Dendritic cell treated with granulocyte-macrophage colony-stimulating factor and Interleukin-4, amounts not matched to agents 40 ng/mL and 50 ng/mL, for 4 days (primary cell): ENCODE measurements at regions not wholly inside any gene's neighbourhood (a gene's known extent, or its start where the extent isn't known, plus 50 kb on each side); places are given as distances from the start of the nearest gene placed in this dataset.

Source experiments
- H3K27ac Mint-ChIP-seq: one replicate; pipeline ENCODE4 v1.8.0; 2022; ENCODE audit warnings: mild to moderate bottlenecking, mixed read lengths
- H3K27me3 Mint-ChIP-seq: one replicate; pipeline ENCODE4 v1.8.0; 2022; ENCODE audit warnings: mild to moderate bottlenecking, mixed read lengths
- H3K36me3 Mint-ChIP-seq: one replicate; pipeline ENCODE4 v1.8.0; 2022; ENCODE audit warnings: low read depth, mixed read lengths
- H3K4me1 Mint-ChIP-seq: one replicate; pipeline ENCODE4 v1.8.0; 2022; ENCODE audit warnings: low read depth, mixed read lengths
- H3K4me3 Mint-ChIP-seq: one replicate; pipeline ENCODE4 v1.8.0; 2022; ENCODE audit warnings: mild to moderate bottlenecking, moderate library complexity, mixed read lengths
- H3K9me3 Mint-ChIP-seq: one replicate; pipeline ENCODE4 v1.8.0; 2022; ENCODE audit warnings: mixed read lengths
- intact Hi-C: fragments of 100-400 bp; cut with micrococcal nuclease; formaldehyde crosslinking; loops from one replicate; pipeline ENCODE4 v1.15.0; 2022

- H3K27ac Mint-ChIP-seq, result no peak overlapping the region
- H3K27me3 Mint-ChIP-seq, result no peaks in the 10 kb centered on the region
- H3K4me1 Mint-ChIP-seq, result peaks cover 45% of the 10 kb centered on the region
- no peaks in the 10 kb centered on the region for H3K36me3 Mint-ChIP-seq
- H3K4me3 Mint-ChIP-seq, result no peak overlapping the region
- H3K9me3 Mint-ChIP-seq, result no peaks in the 10 kb centered on the region
- intact Hi-C loops, result no loop called here
Measured at GRCh38 chr20:40489886-40490285, 199.2 kb downstream of the MAFB start.

- Mint-ChIP-seq H3K27me3 (no peaks in the 10 kb centered on the region), H3K4me3 (no peak overlapping the region), H3K9me3 (no peaks in the 10 kb centered on the region), H3K36me3 (no peaks in the 10 kb centered on the region), H3K27ac (no peak overlapping the region), H3K4me1 (peaks cover 30% of the 10 kb centered on the region)
- intact Hi-C loops, result no loop called here
Measured at GRCh38 chr20:40488401-40488800, 200.6 kb downstream of the MAFB start.

GRCh38 chr20:40486297-40486696 lies 202.7 kb downstream of the MAFB start:
- Mint-ChIP-seq H3K27ac (no peak overlapping the region), H3K4me3 (no peak overlapping the region), H3K27me3 (no peaks in the 10 kb centered on the region), H3K36me3 (no peaks in the 10 kb centered on the region), H3K9me3 (no peaks in the 10 kb centered on the region), H3K4me1 (peaks cover 9% of the 10 kb centered on the region)
- intact Hi-C loops, result no loop called here

DNA sequence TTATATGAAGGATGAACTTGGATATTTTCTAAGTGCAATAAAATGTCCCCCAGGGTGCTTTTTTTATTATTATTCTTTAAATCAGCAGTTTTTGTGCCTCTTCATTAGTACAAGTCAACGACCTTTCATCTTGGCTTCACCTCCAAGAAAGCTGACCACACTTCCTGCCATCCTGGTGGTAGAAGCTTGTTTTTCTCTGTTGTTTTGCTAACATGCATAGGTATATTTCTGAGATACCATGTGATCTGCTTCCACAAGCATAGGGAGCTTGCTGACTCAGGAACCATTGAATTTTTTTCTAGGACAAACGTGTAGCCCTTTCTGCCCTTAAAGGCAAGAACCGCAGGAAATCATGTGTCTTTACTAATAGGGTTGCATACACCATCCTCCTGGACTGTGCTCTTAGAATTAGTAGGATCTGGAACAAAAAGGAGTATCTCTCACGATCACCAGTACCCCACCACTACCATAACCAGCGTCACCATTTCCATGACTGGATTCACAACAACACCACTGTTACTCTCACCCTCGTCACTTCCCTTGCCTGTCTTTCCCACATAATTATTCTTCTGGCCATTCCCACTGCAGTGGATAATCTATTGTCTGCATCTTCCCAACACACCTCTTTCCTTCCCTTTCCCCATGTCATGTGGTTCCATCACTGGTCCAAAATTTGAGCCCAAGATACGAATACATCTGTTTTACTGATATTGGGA lies 207.1 kb downstream of the MAFB start:
- Mint-ChIP-seq H3K27me3 (no peaks in the 10 kb centered on the region), H3K9me3 (no peaks in the 10 kb centered on the region)
- intact Hi-C loops, result no loop called here

GRCh38 chr20:40481337-40481736 lies 207.7 kb downstream of the MAFB start:
- no peaks in the 10 kb centered on the region for H3K36me3 Mint-ChIP-seq
- H3K9me3 Mint-ChIP-seq, result no peaks in the 10 kb centered on the region
- H3K27ac Mint-ChIP-seq, result no peak overlapping the region
- no peak overlapping the region for H3K4me3 Mint-ChIP-seq
- H3K4me1 Mint-ChIP-seq, result no peaks in the 10 kb centered on the region
- intact Hi-C loops, result no loop called here
- no peaks in the 10 kb centered on the region for H3K27me3 Mint-ChIP-seq

More for the DNA sequence above, 207.1 kb downstream of the MAFB start:
- H3K4me3 Mint-ChIP-seq, result no peak overlapping the region
- no peaks in the 10 kb centered on the region for H3K36me3 Mint-ChIP-seq
- no peaks in the 10 kb centered on the region for H3K4me1 Mint-ChIP-seq
- H3K27ac Mint-ChIP-seq, result no peak overlapping the region

DNA sequence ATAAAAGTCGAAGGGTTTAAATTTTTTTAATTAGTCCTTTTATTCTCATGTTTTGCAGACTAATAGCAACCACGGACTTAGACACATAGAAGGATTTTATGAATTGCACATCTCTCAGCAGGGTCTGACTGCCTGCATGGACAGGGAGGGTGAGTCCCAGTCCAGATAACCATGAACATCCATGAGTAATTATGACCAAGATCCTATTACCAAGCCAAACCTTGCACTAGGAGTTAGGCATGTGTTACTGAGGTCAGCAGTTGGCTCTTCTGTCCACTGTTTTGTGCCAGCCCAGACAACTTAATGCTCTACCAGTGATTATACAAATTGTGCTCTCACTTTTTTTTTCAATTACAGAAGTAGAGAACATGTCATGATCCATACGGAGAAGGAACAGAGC lies 211.2 kb downstream of the MAFB start:
- Mint-ChIP-seq H3K36me3 (no peaks in the 10 kb centered on the region), H3K9me3 (no peaks in the 10 kb centered on the region), H3K27ac (no peak overlapping the region), H3K4me3 (no peak overlapping the region), H3K27me3 (peaks cover 3% of the 10 kb centered on the region), H3K4me1 (no peaks in the 10 kb centered on the region)
- intact Hi-C loops, result loop anchor here (10.0 kb wide), 1 partner anchor 593 kb away; no protein-coding TSS in a partner anchor

DNA sequence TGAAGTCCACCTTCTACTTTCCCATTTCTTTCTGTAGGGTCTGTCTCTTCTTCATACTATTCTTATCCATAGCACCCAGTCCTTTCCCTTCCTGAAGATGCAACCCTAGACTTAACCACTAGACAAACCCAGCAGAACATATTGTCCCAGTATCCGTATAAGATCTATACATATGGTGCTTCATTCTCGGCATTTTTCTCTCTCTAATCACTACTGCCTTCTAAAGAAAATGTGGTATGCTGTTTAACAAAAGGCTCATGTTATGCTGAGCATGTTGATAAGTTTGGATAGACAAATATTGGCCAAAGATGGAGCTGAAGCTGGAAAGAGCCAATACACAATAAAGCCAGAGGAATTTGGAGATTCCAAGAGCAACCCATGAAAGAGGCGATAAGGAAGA lies 212.6 kb downstream of the MAFB start:
- Mint-ChIP-seq H3K27ac (no peak overlapping the region), H3K9me3 (no peaks in the 10 kb centered on the region), H3K36me3 (no peaks in the 10 kb centered on the region), H3K4me3 (no peak overlapping the region), H3K27me3 (peaks cover 3% of the 10 kb centered on the region), H3K4me1 (peaks cover 12% of the 10 kb centered on the region)
- intact Hi-C loops, result loop anchor here (10.0 kb wide), 1 partner anchor 592 kb away; no protein-coding TSS in a partner anchor

DNA sequence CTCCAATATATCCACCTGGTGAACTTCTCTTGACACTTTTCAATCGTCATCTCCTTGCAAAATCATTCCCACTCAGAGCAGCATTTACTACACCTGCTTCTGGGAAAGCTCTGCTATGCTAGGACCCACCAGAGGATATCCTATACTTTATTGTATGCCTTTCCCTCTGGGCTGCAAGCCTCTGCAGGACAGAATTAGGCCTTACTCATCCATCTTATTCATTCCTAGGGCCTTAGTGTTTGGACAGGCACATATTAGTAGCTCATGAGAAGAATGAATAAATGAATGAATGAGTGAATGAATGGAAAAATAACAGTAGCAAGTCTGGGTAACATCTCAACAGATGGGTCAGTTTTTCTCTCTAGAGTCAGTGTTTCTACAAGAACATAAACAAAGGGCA lies 216.1 kb downstream of the MAFB start:
- Mint-ChIP-seq H3K27me3 (peaks cover 3% of the 10 kb centered on the region), H3K9me3 (no peaks in the 10 kb centered on the region), H3K4me3 (no peak overlapping the region), H3K36me3 (no peaks in the 10 kb centered on the region), H3K4me1 (peaks cover 48% of the 10 kb centered on the region), H3K27ac (no peak overlapping the region)
- intact Hi-C loops, result loop anchor here (5.0 to 10.0 kb wide), 3 partner anchors 34 to 588 kb away; no protein-coding TSS in a partner anchor

DNA sequence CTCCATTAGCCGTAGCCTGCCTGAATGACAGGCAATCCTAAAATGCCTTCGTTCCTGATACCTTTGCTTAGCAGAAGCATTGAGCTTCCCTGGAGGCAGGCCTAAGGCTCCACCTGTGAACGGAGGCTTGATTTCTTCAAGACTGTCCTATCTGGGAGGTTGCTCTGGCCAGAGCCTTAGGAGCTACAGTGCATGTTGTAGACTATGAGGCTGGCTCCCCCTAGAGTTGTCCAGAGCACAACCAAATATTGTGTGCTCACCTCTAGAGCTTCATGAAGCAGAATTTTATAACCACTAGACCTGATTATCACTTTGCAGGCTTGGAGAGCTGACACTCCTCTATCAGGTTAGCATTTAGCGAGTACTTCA lies 217.8 kb downstream of the MAFB start:
- Mint-ChIP-seq H3K4me3 (no peak overlapping the region), H3K27me3 (peaks cover 3% of the 10 kb centered on the region), H3K27ac (peak overlapping the region; percentile 86), H3K36me3 (no peaks in the 10 kb centered on the region), H3K9me3 (no peaks in the 10 kb centered on the region), H3K4me1 (peaks cover 63% of the 10 kb centered on the region)
- intact Hi-C loops, result loop anchor here (5.0 to 10.0 kb wide), 3 partner anchors 34 to 586 kb away; no protein-coding TSS in a partner anchor

DNA sequence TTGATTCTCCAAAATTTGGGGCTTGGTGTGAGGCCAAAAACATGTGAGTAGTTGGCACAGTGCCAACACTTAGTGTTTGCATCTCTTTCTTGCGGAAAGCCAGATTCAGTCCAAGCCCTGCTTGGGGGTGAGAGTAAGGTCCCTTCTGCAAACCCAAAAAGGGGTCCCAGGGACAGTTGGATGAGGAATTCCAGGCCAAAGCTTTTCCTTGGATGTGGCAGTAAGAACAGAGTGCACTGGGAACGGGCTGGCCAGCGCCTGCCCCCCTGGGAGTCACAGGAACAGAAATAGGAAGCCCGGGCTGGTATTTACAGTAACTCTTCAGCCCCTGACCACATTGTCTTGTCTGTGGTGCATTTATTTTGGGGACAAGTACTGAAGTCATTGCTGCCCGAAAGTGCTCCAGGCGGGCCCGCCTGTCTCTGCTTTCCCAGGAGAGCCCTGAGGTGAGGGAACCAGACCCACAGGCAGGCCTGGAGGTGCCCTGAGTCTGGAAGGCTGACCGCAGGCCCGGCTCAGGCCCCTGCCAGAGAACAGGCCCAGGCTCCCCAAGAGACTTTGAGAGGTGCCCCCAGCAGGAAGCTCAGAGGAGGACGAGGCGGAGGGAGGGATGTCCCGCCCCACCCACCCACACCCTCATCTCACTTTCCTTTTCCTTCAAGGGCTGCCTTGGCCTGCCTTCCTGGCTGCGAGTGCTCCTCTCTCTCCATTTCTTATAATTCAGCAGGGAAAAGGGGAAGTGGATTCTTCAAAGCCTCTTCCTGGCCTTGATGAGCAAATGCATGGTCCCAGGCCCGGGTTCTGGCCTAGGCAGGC lies 218.4 kb downstream of the MAFB start:
- Mint-ChIP-seq H3K4me3 (peak overlapping the region; percentile 17), H3K9me3 (no peaks in the 10 kb centered on the region), H3K36me3 (no peaks in the 10 kb centered on the region), H3K27me3 (peaks cover 3% of the 10 kb centered on the region), H3K4me1 (peaks cover 68% of the 10 kb centered on the region), H3K27ac (peak overlapping the region; percentile 86)
- intact Hi-C loops, result loop anchor here (5.0 to 10.0 kb wide), 3 partner anchors 33 to 586 kb away; no protein-coding TSS in a partner anchor

- H3K27me3 Mint-ChIP-seq, result no peaks in the 10 kb centered on the region
- peak overlapping the region; percentile 87 for H3K27ac Mint-ChIP-seq
- no peaks in the 10 kb centered on the region for H3K36me3 Mint-ChIP-seq
- peaks cover 86% of the 10 kb centered on the region for H3K4me1 Mint-ChIP-seq
- H3K4me3 Mint-ChIP-seq, result no peak overlapping the region
- no peaks in the 10 kb centered on the region for H3K9me3 Mint-ChIP-seq
- intact Hi-C loops, result loop anchor here (10.0 kb wide), 1 partner anchor 304 kb away; no protein-coding TSS in a partner anchor
Measured at GRCh38 chr20:40468759-40469158, 220.3 kb downstream of the MAFB start.

DNA sequence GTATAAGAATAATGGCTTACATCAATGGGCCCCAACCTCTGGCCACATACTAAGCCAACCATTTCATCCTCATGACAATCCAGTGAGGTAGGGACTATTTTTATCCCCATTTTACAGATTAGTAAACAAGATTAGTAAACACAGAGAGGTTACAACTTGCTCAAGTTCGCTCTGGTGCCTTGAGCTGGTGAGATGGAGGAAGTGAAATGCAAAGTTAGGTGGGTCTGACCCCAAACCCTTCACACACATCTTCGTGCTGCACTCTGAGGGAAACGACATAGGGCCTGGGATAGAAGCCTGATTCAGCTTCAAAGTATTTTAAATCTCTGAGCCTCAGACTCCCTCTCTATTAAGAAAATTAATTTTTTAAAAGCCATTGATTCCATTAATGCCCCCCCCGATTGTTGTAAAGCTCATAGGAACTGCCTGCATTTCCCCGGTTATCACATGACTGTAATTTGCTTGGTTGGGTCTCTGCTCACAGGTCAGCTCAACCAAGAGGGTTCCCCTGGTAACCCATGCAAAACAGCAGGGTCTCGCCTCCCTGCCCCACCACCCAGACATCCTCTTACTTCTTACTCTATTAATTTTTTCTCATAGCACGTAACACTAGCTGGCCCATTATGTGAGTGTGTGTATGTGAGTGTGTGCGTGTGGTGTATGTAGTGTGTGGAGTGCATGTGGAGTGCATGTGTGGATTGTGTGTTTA lies 221.2 kb downstream of the MAFB start:
- Mint-ChIP-seq H3K27me3 (no peaks in the 10 kb centered on the region), H3K4me1 (peaks cover 95% of the 10 kb centered on the region), H3K36me3 (no peaks in the 10 kb centered on the region), H3K9me3 (no peaks in the 10 kb centered on the region), H3K27ac (peak overlapping the region; percentile 87), H3K4me3 (no peak overlapping the region)
- intact Hi-C loops, result loop anchor here (10.0 kb wide), 1 partner anchor 303 kb away; no protein-coding TSS in a partner anchor

DNA sequence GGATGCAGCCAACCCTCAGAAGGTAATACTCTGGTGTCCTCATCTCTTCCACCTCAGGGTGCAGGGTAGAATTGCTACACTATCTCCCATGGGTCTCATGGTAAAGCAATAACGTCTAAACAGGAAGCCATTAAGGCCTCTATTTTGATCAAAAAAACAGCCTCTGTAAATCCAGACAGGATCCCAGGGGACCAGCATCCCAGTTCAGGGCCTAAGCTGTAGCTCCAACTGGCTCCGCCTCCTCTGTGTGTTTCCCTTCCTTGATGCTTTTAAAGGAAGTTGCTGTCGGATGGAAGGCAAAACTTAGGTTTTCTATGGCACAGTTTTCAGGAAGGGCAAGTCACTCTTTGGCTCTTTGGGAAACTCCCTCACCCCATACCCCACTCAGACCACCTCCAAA lies 222.0 kb downstream of the MAFB start:
- no peaks in the 10 kb centered on the region for H3K27me3 Mint-ChIP-seq
- no peaks in the 10 kb centered on the region for H3K9me3 Mint-ChIP-seq
- H3K27ac Mint-ChIP-seq, result peak overlapping the region; percentile 87
- peaks cover 97% of the 10 kb centered on the region for H3K4me1 Mint-ChIP-seq
- intact Hi-C loops, result loop anchor here (10.0 kb wide), 1 partner anchor 302 kb away; no protein-coding TSS in a partner anchor
- no peak overlapping the region for H3K4me3 Mint-ChIP-seq
- H3K36me3 Mint-ChIP-seq, result no peaks in the 10 kb centered on the region
